ENCODE measurements at regions not wholly inside any gene's neighbourhood (a gene's known extent, or its start where the extent isn't known, plus 50 kb on each side); places are given as distances from the start of the nearest gene placed in this dataset.
"Not testable (repeated sequence)": the region's sequence is repeated elsewhere in the genome, so short reads cannot be mapped to it uniquely, and the experiment has no call there.

- Mint-ChIP-seq H3K9me3 (ENCODE audit: low read depth) (no peaks in the 10 kb centered on the region), H3K4me1 (ENCODE audit: low read depth) (no peaks in the 10 kb centered on the region), H3K27me3 (no peaks in the 10 kb centered on the region), H3K27ac (no peak overlapping the region), H3K36me3 (no peaks in the 10 kb centered on the region), H3K4me3 (no peak overlapping the region)
Measured at GRCh38 chrX:69431420-69431819, 72.7 kb upstream of the NALF2 start.

- no peaks in the 10 kb centered on the region for H3K9me3 Mint-ChIP-seq (ENCODE audit: low read depth)
- no peaks in the 10 kb centered on the region for H3K4me1 Mint-ChIP-seq (ENCODE audit: low read depth)
- no peak overlapping the region for H3K27ac Mint-ChIP-seq
- H3K36me3 Mint-ChIP-seq = no peaks in the 10 kb centered on the region
- no peaks in the 10 kb centered on the region for H3K27me3 Mint-ChIP-seq
- H3K4me3 Mint-ChIP-seq = no peak overlapping the region
Measured at GRCh38 chrX:69430785-69431184, 73.3 kb upstream of the NALF2 start.

GRCh38 chrX:69429339-69430015 is 74.6 kb upstream of the NALF2 start:
- Mint-ChIP-seq H3K27me3 (no peaks in the 10 kb centered on the region), H3K27ac (no peak overlapping the region), H3K36me3 (no peaks in the 10 kb centered on the region), H3K4me3 (no peak overlapping the region), H3K4me1 (ENCODE audit: low read depth) (no peaks in the 10 kb centered on the region), H3K9me3 (ENCODE audit: low read depth) (no peaks in the 10 kb centered on the region)

GRCh38 chrX:69428216-69428615 is 75.9 kb upstream of the NALF2 start:
- Mint-ChIP-seq H3K9me3 (ENCODE audit: low read depth) (no peaks in the 10 kb centered on the region), H3K27me3 (no peaks in the 10 kb centered on the region), H3K27ac (no peak overlapping the region), H3K4me3 (no peak overlapping the region), H3K36me3 (no peaks in the 10 kb centered on the region), H3K4me1 (ENCODE audit: low read depth) (no peaks in the 10 kb centered on the region)

GRCh38 chrX:69424910-69425309 is 79.2 kb upstream of the NALF2 start:
- H3K4me3 Mint-ChIP-seq = no peak overlapping the region

GRCh38 chrX:69424161-69424560 is 80.0 kb upstream of the NALF2 start:
- Mint-ChIP-seq H3K27ac (no peak overlapping the region), H3K9me3 (ENCODE audit: low read depth) (no peaks in the 10 kb centered on the region), H3K27me3 (no peaks in the 10 kb centered on the region), H3K36me3 (no peaks in the 10 kb centered on the region), H3K4me3 (no peak overlapping the region), H3K4me1 (ENCODE audit: low read depth) (no peaks in the 10 kb centered on the region)

More at GRCh38 chrX:69424910-69425309, 79.2 kb upstream of the NALF2 start:
- Mint-ChIP-seq H3K27me3 (no peaks in the 10 kb centered on the region), H3K4me1 (ENCODE audit: low read depth) (no peaks in the 10 kb centered on the region), H3K27ac (no peak overlapping the region), H3K9me3 (ENCODE audit: low read depth) (no peaks in the 10 kb centered on the region), H3K36me3 (no peaks in the 10 kb centered on the region)

GRCh38 chrX:69422208-69422607 is 81.9 kb upstream of the NALF2 start:
- H3K27me3 Mint-ChIP-seq; H3K9me3 Mint-ChIP-seq (ENCODE audit: low read depth); H3K27ac Mint-ChIP-seq; H3K4me1 Mint-ChIP-seq (ENCODE audit: low read depth); H3K4me3 Mint-ChIP-seq; H3K36me3 Mint-ChIP-seq: not testable (repeated sequence)

GRCh38 chrX:69415698-69416097 is 88.4 kb upstream of the NALF2 start:
- Mint-ChIP-seq H3K4me1 (ENCODE audit: low read depth) (no peaks in the 10 kb centered on the region), H3K36me3 (no peaks in the 10 kb centered on the region), H3K27me3 (no peaks in the 10 kb centered on the region), H3K27ac (no peak overlapping the region), H3K4me3 (no peak overlapping the region), H3K9me3 (ENCODE audit: low read depth) (no peaks in the 10 kb centered on the region)

GRCh38 chrX:69412661-69413060 is 91.5 kb upstream of the NALF2 start:
- Mint-ChIP-seq H3K27ac (no peak overlapping the region), H3K27me3 (no peaks in the 10 kb centered on the region), H3K9me3 (ENCODE audit: low read depth) (no peaks in the 10 kb centered on the region), H3K4me3 (no peak overlapping the region), H3K4me1 (ENCODE audit: low read depth) (no peaks in the 10 kb centered on the region), H3K36me3 (no peaks in the 10 kb centered on the region)

- Mint-ChIP-seq H3K27ac (no peak overlapping the region), H3K36me3 (no peaks in the 10 kb centered on the region), H3K4me1 (ENCODE audit: low read depth) (no peaks in the 10 kb centered on the region), H3K9me3 (ENCODE audit: low read depth) (no peaks in the 10 kb centered on the region), H3K27me3 (no peaks in the 10 kb centered on the region), H3K4me3 (no peak overlapping the region)
Measured at GRCh38 chrX:69398881-69399280, 105.2 kb upstream of the NALF2 start.

- H3K36me3 Mint-ChIP-seq = no peaks in the 10 kb centered on the region
- no peaks in the 10 kb centered on the region for H3K4me1 Mint-ChIP-seq (ENCODE audit: low read depth)
- no peak overlapping the region for H3K27ac Mint-ChIP-seq
- no peak overlapping the region for H3K4me3 Mint-ChIP-seq
- H3K9me3 Mint-ChIP-seq (ENCODE audit: low read depth) = no peaks in the 10 kb centered on the region
- no peaks in the 10 kb centered on the region for H3K27me3 Mint-ChIP-seq
Measured at GRCh38 chrX:69396916-69397315, 107.2 kb upstream of the NALF2 start.

- no peaks in the 10 kb centered on the region for H3K36me3 Mint-ChIP-seq
- no peaks in the 10 kb centered on the region for H3K4me1 Mint-ChIP-seq (ENCODE audit: low read depth)
- no peaks in the 10 kb centered on the region for H3K27me3 Mint-ChIP-seq
- no peak overlapping the region for H3K27ac Mint-ChIP-seq
- no peak overlapping the region for H3K4me3 Mint-ChIP-seq
- no peaks in the 10 kb centered on the region for H3K9me3 Mint-ChIP-seq (ENCODE audit: low read depth)
Measured at GRCh38 chrX:69395306-69395705, 108.8 kb upstream of the NALF2 start.

- Mint-ChIP-seq H3K27ac (no peak overlapping the region), H3K36me3 (no peaks in the 10 kb centered on the region), H3K27me3 (peaks cover 3% of the 10 kb centered on the region), H3K4me1 (ENCODE audit: low read depth) (no peaks in the 10 kb centered on the region), H3K9me3 (ENCODE audit: low read depth) (no peaks in the 10 kb centered on the region), H3K4me3 (no peak overlapping the region)
Measured at GRCh38 chrX:69389101-69389501, 115.0 kb upstream of the NALF2 start.

GRCh38 chrX:69388526-69388925 is 115.6 kb upstream of the NALF2 start:
- peaks cover 3% of the 10 kb centered on the region for H3K27me3 Mint-ChIP-seq
- no peak overlapping the region for H3K27ac Mint-ChIP-seq
- H3K4me1 Mint-ChIP-seq (ENCODE audit: low read depth) = no peaks in the 10 kb centered on the region
- H3K36me3 Mint-ChIP-seq = no peaks in the 10 kb centered on the region
- H3K4me3 Mint-ChIP-seq = no peak overlapping the region
- no peaks in the 10 kb centered on the region for H3K9me3 Mint-ChIP-seq (ENCODE audit: low read depth)

GRCh38 chrX:69387567-69388487 is 116.3 kb upstream of the NALF2 start:
- peaks cover 3% of the 10 kb centered on the region for H3K27me3 Mint-ChIP-seq
- H3K27ac Mint-ChIP-seq = no peak overlapping the region
- H3K4me3 Mint-ChIP-seq = no peak overlapping the region
- H3K36me3 Mint-ChIP-seq = no peaks in the 10 kb centered on the region
- H3K4me1 Mint-ChIP-seq (ENCODE audit: low read depth) = no peaks in the 10 kb centered on the region
- H3K9me3 Mint-ChIP-seq (ENCODE audit: low read depth) = no peaks in the 10 kb centered on the region

All from activated naive CD8-positive, alpha-beta T cell (primary cell).